NCI-H345 treated with DMSO at 0.1 percent for 48 hours (cell line): ENCODE measurements at regions not wholly inside any gene's neighbourhood (a gene's known extent, or its start where the extent isn't known, plus 50 kb on each side); places are given as distances from the start of the nearest gene placed in this dataset.
"Not testable (repeated sequence)": the region's sequence is repeated elsewhere in the genome, so short reads cannot be mapped to it uniquely, and the experiment has no call there.

Experiments
- DNase-seq: peaks from one replicate; lab custom pipeline; 2025; ENCODE audit not compliant: unreplicated experiment; lab: John Stamatoyannopoulos, UW

GRCh38 chr15:87681104-87681503 is 575.4 kb downstream of the NTRK3 start:
- DNase-seq: no peak

- DNase-seq: no peak
These were observed 576.3 kb downstream of the NTRK3 start for GRCh38 chr15:87680208-87680607.

- no peak for DNase-seq
These were observed 581.3 kb downstream of the NTRK3 start for GRCh38 chr15:87675271-87675670.

- no peak for DNase-seq
These were observed 583.9 kb downstream of the NTRK3 start for GRCh38 chr15:87672309-87673288.

- no peak for DNase-seq
These were observed 585.2 kb downstream of the NTRK3 start for GRCh38 chr15:87671289-87671688.

- DNase-seq: no peak
These were observed 586.7 kb downstream of the NTRK3 start for GRCh38 chr15:87669846-87670245.

- DNase-seq: not testable (repeated sequence)
These were observed 587.6 kb downstream of the NTRK3 start for GRCh38 chr15:87668768-87669564.

GRCh38 chr15:87667643-87668042 is 588.9 kb downstream of the NTRK3 start:
- DNase-seq: no peak

- DNase-seq: no peak
These were observed 594.0 kb downstream of the NTRK3 start for GRCh38 chr15:87662575-87662974.

- no peak for DNase-seq
These were observed 594.8 kb downstream of the NTRK3 start for GRCh38 chr15:87661454-87662355.

GRCh38 chr15:87660251-87661129 is 596.0 kb downstream of the NTRK3 start:
- no peak for DNase-seq

GRCh38 chr15:87656372-87656771 is 600.2 kb downstream of the NTRK3 start:
- no peak for DNase-seq

GRCh38 chr15:87653646-87654045 is 602.9 kb downstream of the NTRK3 start:
- DNase-seq: no peak

- DNase-seq: no peak
These were observed 607.4 kb downstream of the NTRK3 start for GRCh38 chr15:87649175-87649574.

GRCh38 chr15:87648278-87648677 is 608.3 kb downstream of the NTRK3 start:
- no peak for DNase-seq

- no peak for DNase-seq
These were observed 610.8 kb downstream of the NTRK3 start for GRCh38 chr15:87645723-87646122.

GRCh38 chr15:87642997-87643396 is 613.5 kb downstream of the NTRK3 start:
- not testable (repeated sequence) for DNase-seq

- no peak for DNase-seq
These were observed 617.1 kb downstream of the NTRK3 start for GRCh38 chr15:87639305-87640011.

GRCh38 chr15:87638554-87639083 is 617.9 kb downstream of the NTRK3 start:
- DNase-seq: no peak
